HG03159 (cell line): ENCODE measurements at regions not wholly inside any gene's neighbourhood (a gene's known extent, or its start where the extent isn't known, plus 50 kb on each side); places are given as distances from the start of the nearest gene placed in this dataset.

ENCODE experiments used
- ATAC-seq: cut with Tn5 transposase; IDR thresholded peaks from one replicate; pipeline ENCODE4 v1.9.1; 2021; ENCODE audit warnings: mild to moderate bottlenecking, moderate library complexity; ENCODE audit not compliant: unreplicated experiment

GRCh38 chr2:731711-732110 lies 54.5 kb upstream of the TMEM18 start:
- no peak for ATAC-seq

- no peak for ATAC-seq
These were observed 52.2 kb upstream of the TMEM18 start for GRCh38 chr2:729376-729861.

- no peak for ATAC-seq
These were observed 51.0 kb upstream of the TMEM18 start for GRCh38 chr2:728165-728564.

GRCh38 chr2:727071-727470 lies 49.9 kb upstream of the TMEM18 start:
- ATAC-seq: peak; percentile 86
